GM21423 (cell line): ENCODE measurements at regions not wholly inside any gene's neighbourhood (a gene's known extent, or its start where the extent isn't known, plus 50 kb on each side); places are given as distances from the start of the nearest gene placed in this dataset.
"Not testable (repeated sequence)": the region's sequence is repeated elsewhere in the genome, so short reads cannot be mapped to it uniquely, and the experiment has no call there.

Experiments used
- ATAC-seq: cut with Tn5 transposase; IDR thresholded peaks from one replicate; pipeline ENCODE4 v1.9.1; 2021; ENCODE audit warnings: mild to moderate bottlenecking, moderate library complexity; ENCODE audit not compliant: unreplicated experiment

GRCh38 chr5:63228154-63228553 lies 649.5 kb downstream of the LRRC70 start:
- ATAC-seq = no peak

- ATAC-seq = no peak
These were observed 641.6 kb downstream of the LRRC70 start for GRCh38 chr5:63220244-63220643.

DNA sequence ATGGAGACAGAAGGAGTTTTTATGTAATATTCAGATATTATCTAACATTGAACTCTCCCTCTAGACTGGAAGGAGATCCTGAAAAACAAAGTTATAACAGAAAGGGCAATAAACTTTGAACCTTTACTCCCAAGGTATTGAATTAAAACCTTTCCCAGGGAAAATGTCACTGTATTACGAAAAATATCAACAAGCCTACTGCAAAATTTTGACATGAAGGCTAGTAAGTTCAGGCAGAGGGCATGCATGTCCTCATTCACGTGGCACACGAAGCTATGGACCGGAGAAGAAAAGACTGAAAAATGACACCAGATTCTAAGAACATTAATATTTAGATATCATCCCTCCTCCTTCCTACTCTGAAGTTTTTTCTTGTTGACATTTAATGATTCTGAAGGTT lies 638.8 kb downstream of the LRRC70 start:
- no peak for ATAC-seq

DNA sequence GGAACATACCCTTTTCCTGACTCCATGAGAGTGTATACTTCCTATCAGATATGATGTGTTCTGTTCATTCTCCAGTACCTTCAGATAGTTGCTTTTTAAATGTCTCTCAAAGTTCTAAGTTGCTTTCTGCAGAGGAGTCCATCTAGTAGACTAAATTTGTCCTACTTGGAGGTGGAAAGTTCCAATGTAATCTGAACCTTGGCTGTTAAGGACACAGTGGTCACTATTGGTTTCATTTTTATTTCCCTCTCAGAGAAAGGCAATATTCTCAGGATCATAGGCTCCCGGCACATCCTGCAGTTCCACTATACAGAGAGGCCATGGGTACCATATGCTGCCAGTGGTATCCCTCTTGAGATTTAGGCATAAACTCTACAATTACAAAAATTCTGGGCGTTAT lies 634.6 kb downstream of the LRRC70 start:
- no peak for ATAC-seq

- ATAC-seq = no peak
These were observed 633.0 kb downstream of the LRRC70 start for GRCh38 chr5:63211448-63212132.

GRCh38 chr5:63205976-63206375 lies 627.4 kb downstream of the LRRC70 start:
- no peak for ATAC-seq

- ATAC-seq = no peak
These were observed 623.1 kb downstream of the LRRC70 start for GRCh38 chr5:63201738-63202137.

- no peak for ATAC-seq
These were observed 615.5 kb downstream of the LRRC70 start for GRCh38 chr5:63194126-63194525.

DNA sequence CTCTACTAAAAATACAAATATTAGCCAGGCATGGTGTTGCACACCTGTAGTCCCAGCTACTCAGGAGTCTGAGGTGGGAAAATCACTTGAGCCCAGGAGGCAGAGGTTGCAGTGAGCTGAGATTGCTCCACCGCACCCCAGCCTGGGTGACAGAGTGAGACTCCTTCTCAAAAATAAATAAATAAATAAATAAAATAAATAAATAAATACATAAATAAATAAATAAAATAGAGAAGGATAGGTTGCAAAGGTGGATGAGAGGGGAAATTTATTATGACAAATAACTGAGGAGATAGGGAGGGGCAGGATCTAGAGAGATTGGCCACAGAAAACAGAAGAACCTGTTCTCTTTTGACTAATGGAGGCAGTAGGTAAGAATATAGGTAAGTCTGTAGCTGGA lies 601.6 kb downstream of the LRRC70 start:
- not testable (repeated sequence) for ATAC-seq

DNA sequence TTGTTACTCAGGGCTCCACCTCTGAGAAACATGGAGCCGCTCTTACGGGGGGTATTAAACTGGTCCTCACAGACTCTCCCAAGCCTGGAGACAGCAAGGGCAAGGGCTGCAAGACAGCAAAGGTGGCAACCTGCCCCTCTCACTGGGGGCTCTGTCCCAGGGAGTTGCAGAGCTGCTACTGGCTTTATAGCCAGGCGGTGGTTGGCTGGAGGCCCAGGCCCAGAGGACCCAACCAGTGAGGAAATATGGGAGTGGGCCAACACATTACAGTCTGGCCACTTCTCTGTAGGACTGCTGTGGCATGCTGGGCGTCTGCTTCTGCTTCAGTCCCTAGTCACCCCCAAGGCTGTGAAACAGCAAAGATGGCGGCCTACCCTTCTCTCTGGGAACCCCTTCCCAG lies 597.2 kb downstream of the LRRC70 start:
- no peak for ATAC-seq

GRCh38 chr5:63170486-63170885 lies 591.9 kb downstream of the LRRC70 start:
- no peak for ATAC-seq

DNA sequence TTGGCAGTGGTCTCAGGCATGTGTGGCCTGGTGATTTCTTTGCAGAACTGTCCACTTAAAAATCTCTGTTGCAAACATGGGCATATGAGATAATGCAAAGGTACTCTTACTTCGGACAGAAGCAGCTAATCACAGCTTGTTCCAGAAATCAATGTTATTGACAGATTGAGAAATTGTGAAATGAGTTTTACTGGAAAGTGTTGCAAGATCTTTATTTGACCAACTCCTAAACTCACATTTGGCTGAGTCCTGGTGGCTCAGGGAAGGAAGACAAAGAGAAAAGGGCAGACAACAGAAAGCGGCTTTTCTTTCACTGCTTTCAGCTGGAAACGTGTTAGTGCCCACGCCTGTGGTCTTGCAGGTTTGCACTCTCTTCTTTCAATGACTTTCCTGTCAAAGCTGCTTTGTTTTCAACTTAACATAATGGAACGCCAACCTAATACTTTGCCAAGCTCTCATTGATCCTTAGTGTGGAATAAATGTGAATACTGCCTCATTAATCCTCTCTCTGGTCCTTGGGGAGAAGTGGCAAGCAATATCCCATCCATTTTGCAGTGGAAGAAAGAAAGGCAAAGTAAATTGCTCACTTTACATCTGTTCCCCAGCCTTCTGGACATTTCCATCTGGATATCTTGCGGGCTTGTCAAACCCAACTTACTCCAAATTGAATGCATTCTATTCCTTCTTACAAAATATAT lies 586.4 kb downstream of the LRRC70 start:
- no peak for ATAC-seq

GRCh38 chr5:63164339-63164738 lies 585.7 kb downstream of the LRRC70 start:
- ATAC-seq = no peak

DNA sequence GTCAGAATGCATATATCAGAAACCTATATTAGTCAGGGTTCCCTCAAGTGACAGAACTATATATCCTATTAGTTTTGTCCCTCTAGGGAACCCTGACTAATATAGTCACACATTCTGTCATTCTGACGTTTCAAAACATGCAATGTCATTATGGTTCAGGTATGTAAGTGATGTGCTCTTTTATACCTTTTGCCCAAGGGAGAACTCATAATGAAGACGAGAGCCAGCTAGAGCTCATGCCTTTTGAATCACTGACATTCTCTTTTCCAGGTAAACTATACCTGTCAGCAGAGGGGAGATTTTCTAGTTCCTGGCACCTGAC lies 576.7 kb downstream of the LRRC70 start:
- no peak for ATAC-seq

DNA sequence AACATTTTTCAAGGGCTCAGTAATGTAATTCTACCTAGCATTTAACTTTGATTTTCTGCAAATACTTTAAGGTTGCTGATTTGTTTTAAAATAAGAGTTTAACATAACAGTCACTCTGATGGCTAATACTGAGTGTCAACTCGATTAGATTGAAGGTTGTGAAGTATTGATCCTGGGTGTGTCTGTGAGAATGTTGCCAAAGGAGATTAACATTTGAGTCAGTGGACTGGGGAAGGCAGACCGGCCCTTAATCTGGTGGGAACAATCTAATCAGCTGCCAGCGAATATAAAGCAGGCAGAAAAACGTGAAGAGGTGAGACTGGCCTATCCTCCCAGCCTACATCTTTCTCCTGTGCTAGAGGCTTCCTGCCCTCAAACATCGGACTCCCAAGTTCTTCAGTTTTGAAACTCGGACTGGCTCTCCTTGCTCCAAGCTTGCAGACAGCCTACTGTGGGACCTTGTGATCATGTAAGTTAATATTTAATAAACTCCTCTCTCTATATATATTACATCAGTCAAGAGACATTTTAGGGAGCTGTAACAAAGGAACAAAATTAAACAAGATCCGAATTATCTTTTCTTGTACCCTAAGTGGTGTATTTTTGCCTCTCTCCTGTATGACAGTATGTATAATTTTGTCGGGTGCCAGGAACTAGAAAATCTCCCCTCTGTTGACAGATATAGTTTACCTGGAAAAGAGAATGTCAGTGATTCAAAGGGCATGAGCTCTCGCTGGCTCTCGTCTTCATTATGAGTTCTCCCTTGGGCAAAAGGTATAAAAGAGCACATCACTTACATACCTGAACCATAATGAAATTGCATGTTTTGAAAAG lies 576.1 kb downstream of the LRRC70 start:
- ATAC-seq = no peak

DNA sequence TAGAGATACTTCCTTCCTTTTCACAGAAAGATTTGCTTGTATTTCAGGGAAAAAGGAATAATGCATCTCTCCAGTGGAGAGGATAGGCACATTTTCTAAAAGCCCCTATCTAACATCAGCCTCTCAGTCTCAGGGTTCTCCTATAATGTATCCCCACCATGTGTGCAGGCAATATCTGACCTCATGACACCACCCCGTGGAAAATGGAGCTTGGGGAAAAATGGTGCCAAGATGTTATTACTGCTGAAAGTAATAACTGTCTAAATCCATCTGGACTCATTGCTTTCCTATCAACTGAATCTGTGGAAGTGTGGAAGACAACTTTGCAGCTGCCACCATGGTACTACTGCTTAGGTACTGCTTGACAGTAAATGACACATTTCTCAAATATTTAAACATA lies 574.3 kb downstream of the LRRC70 start:
- no peak for ATAC-seq

DNA sequence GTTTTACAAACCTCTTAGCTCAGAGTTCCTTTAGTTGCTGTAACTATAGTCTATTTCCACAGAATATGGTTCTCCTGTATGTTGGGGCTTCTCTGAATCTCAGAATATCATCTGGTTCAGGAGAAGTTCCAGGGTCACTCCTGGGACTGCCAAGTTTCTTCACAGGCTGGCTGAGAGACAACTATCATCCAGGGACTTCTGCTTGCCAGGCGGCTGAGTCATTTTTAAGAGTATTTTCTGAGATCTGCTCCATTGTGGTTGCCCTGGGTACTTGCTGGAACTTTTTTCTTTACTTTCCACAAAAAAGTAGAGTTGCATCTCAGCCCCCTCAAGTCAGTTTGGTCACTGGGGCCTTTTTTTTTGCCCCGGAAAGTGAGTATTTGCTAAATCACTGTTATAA lies 566.5 kb downstream of the LRRC70 start:
- ATAC-seq = no peak

GRCh38 chr5:63141591-63141990 lies 563.0 kb downstream of the LRRC70 start:
- no peak for ATAC-seq

DNA sequence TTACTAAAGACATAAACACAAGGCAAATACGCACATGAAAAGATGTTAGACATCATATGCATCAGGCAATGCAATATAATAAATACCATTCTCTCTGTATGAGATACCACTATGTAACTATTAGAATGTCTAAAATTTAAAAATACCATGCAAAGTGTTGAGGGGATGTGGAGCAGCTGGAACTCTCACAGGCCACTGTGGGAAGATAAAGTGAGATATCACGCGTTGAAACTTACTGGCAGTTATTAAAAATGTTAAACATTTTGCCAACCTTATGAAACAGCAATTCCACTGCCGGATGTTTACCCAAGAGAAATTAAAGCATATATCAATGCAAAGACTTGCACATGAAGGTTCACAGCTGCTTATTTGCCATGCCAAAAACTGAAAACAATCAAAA lies 556.7 kb downstream of the LRRC70 start:
- no peak for ATAC-seq

GRCh38 chr5:63131626-63132285 lies 553.1 kb downstream of the LRRC70 start:
- ATAC-seq = no peak

- no peak for ATAC-seq
These were observed 550.1 kb downstream of the LRRC70 start for GRCh38 chr5:63128761-63129160.
